A673 (cell line): ENCODE measurements at regions not wholly inside any gene's neighbourhood (a gene's known extent, or its start where the extent isn't known, plus 50 kb on each side); places are given as distances from the start of the nearest gene placed in this dataset.

ENCODE experiments used
- CTCF ChIP-seq: fragments of 300-800, 200-600 bp; sonication (generic); conservative IDR thresholded peaks from 2 replicates; pipeline ENCODE4 v1.5.1; 2017; ENCODE audit warnings: low read depth, mild to moderate bottlenecking, antibody characterized with exemption, low read length, moderate library complexity, mixed read lengths
- EZH2 ChIP-seq: fragments of 200-600 bp; sonication (generic); IDR thresholded peaks from 2 replicates; pipeline ENCODE4 v1.6.1; 2017; ENCODE audit warnings: borderline replicate concordance, low read depth, mild to moderate bottlenecking, mixed read lengths, antibody characterized with exemption, low read length; ENCODE audit not compliant: poor library complexity, severe bottlenecking

- TF ChIP-seq EZH2 (no peak), CTCF (no peak)
These were observed 404.4 kb upstream of the PDE3A start for GRCh38 chr12:19963972-19964371.
